Heart left ventricle (tissue), 13 donors: ENCODE measurements at regions not wholly inside any gene's neighbourhood (a gene's known extent, or its start where the extent isn't known, plus 50 kb on each side); places are given as distances from the start of the nearest gene placed in this dataset.

Source experiments
- POLR2A ChIP-seq, 2 donors: fragments of 450-650 bp; IDR thresholded peaks; one replicate each; pipeline ENCODE4 v1.6.1; 2017; ENCODE audit warnings: antibody characterized with exemption in 2 of 2, mild to moderate bottlenecking in 2 of 2, moderate library complexity in 2 of 2
- TF ChIP-seq, protein P1 (sequence below), 12 donors: fragments of 200-600 bp; sonication (generic) in 4 of 12; IDR thresholded peaks; one replicate each; pipeline versions ENCODE4 v1.5.0 to v1.8.0; 2018 to 2022; ENCODE audit warnings: antibody characterized with exemption in 12 of 12, mild to moderate bottlenecking in 5 of 12
- donor health status: ischemic (EF 13 %, LVEDD 7.1; RV severe dilation, severe dysfunction).
- donor health status: DM: no; HTN: yes; CAD: no.
- donor health status: DM: no; HTN: no; CAD: no.
- donor health status: ischemic (EF 25% LVEDD 6.9; RV normal size, moderate dysfunction).
- donor health status: ischemic (EF 25% LVEDD 5.7; RV mildly dilated, moderate dysfunction).
- donor health status: ischemic (EF 35%, LVEDD 5.7; RV mildly dilated, moderate dysfunction).
- donor health status: nonischemic (EF 11% LVEDD 7.7; RV severe dilation, severe dysfunction).
- donor health status: DM: yes; HTN: yes; CAD: no.
- donor health status: PGD.
- donor health status: ischemic (EF 29% LVEDD 5.4; RV normal size, mild dysfunction).
- donor health status: nonischemic (EF 23%, LVEDD 6.1; RV moderate dilation, normal function).

DNA sequence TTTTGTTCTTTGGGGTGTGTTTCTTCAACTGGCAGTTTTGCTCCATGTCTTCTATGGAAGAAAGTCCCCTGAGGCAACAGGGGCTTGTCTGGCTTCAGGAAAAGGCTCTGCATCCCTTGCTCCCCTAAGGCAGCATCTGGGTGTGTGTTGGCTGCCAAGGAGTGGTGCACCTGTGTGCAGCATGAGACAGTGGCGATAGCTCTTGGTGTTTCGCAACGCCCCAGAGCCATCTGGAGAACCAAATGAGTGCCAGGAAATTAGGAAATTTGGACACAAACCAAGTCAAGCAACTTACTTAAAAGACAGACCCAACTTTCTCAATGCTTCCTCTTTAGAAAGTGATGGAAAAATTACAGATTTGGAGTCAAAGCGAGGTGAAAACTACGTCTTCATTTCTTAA is 1044.4 kb upstream of the CNTNAP5 start:
- TF ChIP-seq, protein P1, sequence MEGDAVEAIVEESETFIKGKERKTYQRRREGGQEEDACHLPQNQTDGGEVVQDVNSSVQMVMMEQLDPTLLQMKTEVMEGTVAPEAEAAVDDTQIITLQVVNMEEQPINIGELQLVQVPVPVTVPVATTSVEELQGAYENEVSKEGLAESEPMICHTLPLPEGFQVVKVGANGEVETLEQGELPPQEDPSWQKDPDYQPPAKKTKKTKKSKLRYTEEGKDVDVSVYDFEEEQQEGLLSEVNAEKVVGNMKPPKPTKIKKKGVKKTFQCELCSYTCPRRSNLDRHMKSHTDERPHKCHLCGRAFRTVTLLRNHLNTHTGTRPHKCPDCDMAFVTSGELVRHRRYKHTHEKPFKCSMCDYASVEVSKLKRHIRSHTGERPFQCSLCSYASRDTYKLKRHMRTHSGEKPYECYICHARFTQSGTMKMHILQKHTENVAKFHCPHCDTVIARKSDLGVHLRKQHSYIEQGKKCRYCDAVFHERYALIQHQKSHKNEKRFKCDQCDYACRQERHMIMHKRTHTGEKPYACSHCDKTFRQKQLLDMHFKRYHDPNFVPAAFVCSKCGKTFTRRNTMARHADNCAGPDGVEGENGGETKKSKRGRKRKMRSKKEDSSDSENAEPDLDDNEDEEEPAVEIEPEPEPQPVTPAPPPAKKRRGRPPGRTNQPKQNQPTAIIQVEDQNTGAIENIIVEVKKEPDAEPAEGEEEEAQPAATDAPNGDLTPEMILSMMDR (IDR thresholded peaks at IDR 0.05) = no peak
- TF ChIP-seq POLR2A (IDR thresholded peaks at IDR 0.05) = no peak
